Loucy (cell line): ENCODE measurements at regions not wholly inside any gene's neighbourhood (a gene's known extent, or its start where the extent isn't known, plus 50 kb on each side); places are given as distances from the start of the nearest gene placed in this dataset.

Experiments used
- H2AFZ ChIP-seq: fragments of 200-600 bp; sonication (generic); 2 replicates; pipeline ENCODE4 v1.6.0; 2016; ENCODE audit warnings: antibody characterized with exemption, mild to moderate bottlenecking, low read length, moderate library complexity
- H3F3A ChIP-seq: fragments of 200-600 bp; 2 replicates; pipeline ENCODE4 v1.6.0; 2016; ENCODE audit warnings: antibody characterized with exemption, low read depth, mild to moderate bottlenecking
- H3K27me3 ChIP-seq: fragments of 200-600 bp; sonication (generic); 2 replicates; pipeline ENCODE4 v1.6.1; 2014; ENCODE audit warnings: low read length, mild to moderate bottlenecking; ENCODE audit not compliant: insufficient read depth, poor library complexity, severe bottlenecking
- H3K36me3 ChIP-seq: fragments of 200-600 bp; sonication (generic); 2 replicates; pipeline ENCODE4 v1.6.1; 2016; ENCODE audit warnings: low read length; ENCODE audit not compliant: insufficient read depth
- H3K4me1 ChIP-seq: fragments of 200-600 bp; sonication (generic); 2 replicates; pipeline ENCODE4 v1.5.1; 2014; ENCODE audit warnings: low read length, mild to moderate bottlenecking; ENCODE audit not compliant: insufficient read depth, poor library complexity, severe bottlenecking
- H3K4me2 ChIP-seq: fragments of 200-600 bp; sonication (generic); 2 replicates; pipeline ENCODE4 v1.6.0; 2014; ENCODE audit warnings: antibody characterized with exemption, low read length, low read depth, mild to moderate bottlenecking; ENCODE audit not compliant: poor library complexity, severe bottlenecking
- H3K4me3 ChIP-seq: fragments of 200-600 bp; sonication (generic); 2 replicates; pipeline ENCODE4 v1.5.1; 2014; ENCODE audit warnings: low read length, mild to moderate bottlenecking, mixed read lengths; ENCODE audit not compliant: poor library complexity, severe bottlenecking
- H3K79me2 ChIP-seq: fragments of 200-600 bp; sonication (generic); 2 replicates; pipeline ENCODE4 v1.6.1; 2014; ENCODE audit warnings: low read length; ENCODE audit not compliant: insufficient read depth
- H3K9ac ChIP-seq: fragments of 200-600 bp; sonication (generic); 2 replicates; pipeline ENCODE4 v1.6.0; 2014; ENCODE audit warnings: mild to moderate bottlenecking, low read depth, low read length, moderate library complexity; ENCODE audit not compliant: poor library complexity, severe bottlenecking
- H3K9me2 ChIP-seq: fragments of 200-600 bp; sonication (generic); replicated peaks from 2 replicates; pipeline ENCODE4 v1.6.1; 2016; ENCODE audit warnings: low read depth, low read length, mixed read lengths
- H3K9me3 ChIP-seq: fragments of 200-600 bp; sonication (generic); 2 replicates; pipeline ENCODE4 v1.6.1; 2014; ENCODE audit warnings: mild to moderate bottlenecking, antibody characterized with exemption, low read length, low read depth; ENCODE audit not compliant: insufficient read depth
- H4K20me1 ChIP-seq: fragments of 200-600 bp; sonication (generic); 2 replicates; pipeline ENCODE4 v1.6.0; 2014; ENCODE audit warnings: antibody characterized with exemption, low read length, mild to moderate bottlenecking; ENCODE audit not compliant: insufficient read depth, poor library complexity, severe bottlenecking
- CTCF ChIP-seq: fragments of 200-600 bp; sonication (generic); conservative IDR thresholded peaks from 2 replicates; pipeline ENCODE4 v1.5.1; 2014; ENCODE audit warnings: mild to moderate bottlenecking, antibody characterized with exemption, low read length
- EZH2phosphoT487 ChIP-seq: fragments of 200-600 bp; IDR thresholded peaks from 2 replicates; pipeline ENCODE4 v1.6.1; 2018; ENCODE audit warnings: antibody characterized with exemption, mild to moderate bottlenecking, moderate library complexity, borderline replicate concordance

- Histone ChIP-seq H4K20me1 (no peaks in the 10 kb centered on the region), H2AFZ (no peak overlapping the region), H3F3A (no peaks in the 10 kb centered on the region), H3K27me3 (no peaks in the 10 kb centered on the region), H3K4me2 (no peak overlapping the region), H3K4me3 (no peak overlapping the region), H3K9me2 (no peaks in the 10 kb centered on the region), H3K9me3 (no peaks in the 10 kb centered on the region), H3K36me3 (no peaks in the 10 kb centered on the region), H3K4me1 (no peaks in the 10 kb centered on the region), H3K9ac (no peak overlapping the region), H3K79me2 (no peaks in the 10 kb centered on the region)
- TF ChIP-seq EZH2phosphoT487 (no peak), CTCF (no peak)
These were observed 666.5 kb downstream of the FLRT2 start for GRCh38 chr14:86196471-86196870.

- Histone ChIP-seq H3K79me2 (no peaks in the 10 kb centered on the region), H3K9me2 (no peaks in the 10 kb centered on the region), H3K9ac (no peak overlapping the region), H2AFZ (no peak overlapping the region), H3K4me3 (no peak overlapping the region), H3K27me3 (no peaks in the 10 kb centered on the region), H3K4me1 (no peaks in the 10 kb centered on the region), H3F3A (no peaks in the 10 kb centered on the region), H4K20me1 (no peaks in the 10 kb centered on the region), H3K9me3 (no peaks in the 10 kb centered on the region), H3K36me3 (no peaks in the 10 kb centered on the region), H3K4me2 (no peak overlapping the region)
- no peak for TF ChIP-seq CTCF
- TF ChIP-seq EZH2phosphoT487: no peak
These were observed 663.8 kb downstream of the FLRT2 start for GRCh38 chr14:86193756-86194155.

GRCh38 chr14:86179980-86180379 is 650.0 kb downstream of the FLRT2 start:
- no peak overlapping the region for H3K4me3 ChIP-seq
- no peaks in the 10 kb centered on the region for H3K9me2 ChIP-seq
- H4K20me1 ChIP-seq: no peaks in the 10 kb centered on the region
- no peak overlapping the region for H3K9ac ChIP-seq
- no peaks in the 10 kb centered on the region for H3K36me3 ChIP-seq
- H3K4me2 ChIP-seq: no peak overlapping the region
- H3F3A ChIP-seq: no peaks in the 10 kb centered on the region
- no peak overlapping the region for H2AFZ ChIP-seq
- H3K4me1 ChIP-seq: peaks cover 5% of the 10 kb centered on the region
- no peak for TF ChIP-seq EZH2phosphoT487
- TF ChIP-seq CTCF: peak; percentile 37
- no peaks in the 10 kb centered on the region for H3K79me2 ChIP-seq
- H3K9me3 ChIP-seq: no peaks in the 10 kb centered on the region
- H3K27me3 ChIP-seq: no peaks in the 10 kb centered on the region
